UCSD-AML1 (cell line): ENCODE measurements at regions not wholly inside any gene's neighbourhood (a gene's known extent, or its start where the extent isn't known, plus 50 kb on each side); places are given as distances from the start of the nearest gene placed in this dataset.
"Not testable (repeated sequence)": the region's sequence is repeated elsewhere in the genome, so short reads cannot be mapped to it uniquely, and the experiment has no call there.

Source experiments
- DNase-seq: peaks from one replicate; lab custom pipeline; 2025; ENCODE audit not compliant: unreplicated experiment; lab: John Stamatoyannopoulos, UW

DNA sequence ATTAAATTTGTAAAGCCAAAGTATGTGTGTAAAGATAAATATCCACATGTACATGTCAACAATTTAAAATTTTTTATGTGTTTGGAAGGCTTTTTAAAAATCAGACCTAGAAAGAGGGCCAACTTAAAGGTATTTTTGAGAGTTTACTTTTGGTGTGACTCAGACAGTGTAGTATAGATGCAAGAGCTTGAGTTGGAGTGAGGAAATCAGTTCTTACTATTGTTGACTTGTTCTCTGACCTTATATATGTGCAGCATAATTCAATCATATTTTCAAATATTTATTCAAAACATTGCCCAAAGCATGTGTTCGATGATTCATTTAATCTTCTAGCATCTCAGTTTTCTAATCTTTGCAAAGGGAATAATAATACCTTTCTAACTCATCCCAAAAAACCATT is 243.7 kb upstream of the PRKCQ start:
- no peak for DNase-seq

DNA sequence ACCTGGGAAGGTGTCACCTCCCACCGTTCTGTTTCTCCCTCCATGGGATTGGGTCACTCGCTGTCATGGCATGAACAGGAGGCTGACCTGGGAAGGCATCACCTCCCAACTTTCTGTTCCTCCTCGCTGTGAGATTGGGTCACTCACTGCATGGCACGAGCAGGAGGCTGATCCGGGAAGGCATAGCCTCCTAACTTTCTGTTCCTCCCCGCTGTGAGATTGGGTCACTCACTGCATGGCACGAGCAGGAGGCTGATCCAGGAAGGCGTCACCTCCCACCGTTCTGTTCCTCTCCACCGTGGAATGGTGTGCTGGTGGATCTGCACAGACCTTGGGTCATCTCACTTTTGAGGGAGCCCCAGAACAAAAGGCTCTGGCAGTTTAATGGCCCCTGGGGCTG is 239.2 kb upstream of the PRKCQ start:
- DNase-seq = no peak

DNA sequence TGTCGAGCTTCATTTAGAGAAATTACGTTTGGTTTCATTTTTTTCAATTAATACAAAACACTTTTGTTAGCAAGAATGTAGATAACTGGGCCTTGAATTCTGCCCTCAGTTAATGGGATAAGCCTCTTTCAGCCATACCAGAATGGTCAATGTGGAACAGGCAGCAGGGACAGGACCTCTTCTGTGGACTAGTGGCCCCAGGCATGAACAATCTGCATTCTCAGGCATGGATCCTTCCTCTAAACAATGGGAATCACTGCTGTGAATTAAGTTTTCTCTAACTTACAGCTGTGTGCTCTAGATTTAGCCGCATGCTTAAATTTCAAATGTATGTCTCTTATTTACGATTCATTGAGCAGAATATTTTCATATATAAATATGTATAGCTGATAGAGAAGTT is 237.7 kb upstream of the PRKCQ start:
- no peak for DNase-seq

DNA sequence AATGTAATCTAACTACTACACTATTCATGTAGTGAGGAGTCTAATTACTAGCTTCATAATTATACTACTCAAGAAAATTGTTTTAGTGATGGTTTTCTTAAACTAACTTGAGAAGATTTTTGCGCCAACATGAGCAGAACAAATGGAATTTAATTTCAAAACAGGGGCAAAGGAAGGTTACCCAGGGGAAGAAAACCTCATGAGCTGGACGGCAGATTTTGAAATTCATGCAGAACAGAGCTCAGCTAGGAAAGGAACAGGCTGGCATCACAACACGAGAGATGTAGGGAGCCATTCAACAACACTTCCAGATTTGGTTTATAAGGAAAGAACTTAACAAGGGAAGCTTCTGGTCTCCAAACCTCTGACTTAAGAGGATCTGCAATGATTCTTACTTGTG is 235.3 kb upstream of the PRKCQ start:
- no peak for DNase-seq

DNA sequence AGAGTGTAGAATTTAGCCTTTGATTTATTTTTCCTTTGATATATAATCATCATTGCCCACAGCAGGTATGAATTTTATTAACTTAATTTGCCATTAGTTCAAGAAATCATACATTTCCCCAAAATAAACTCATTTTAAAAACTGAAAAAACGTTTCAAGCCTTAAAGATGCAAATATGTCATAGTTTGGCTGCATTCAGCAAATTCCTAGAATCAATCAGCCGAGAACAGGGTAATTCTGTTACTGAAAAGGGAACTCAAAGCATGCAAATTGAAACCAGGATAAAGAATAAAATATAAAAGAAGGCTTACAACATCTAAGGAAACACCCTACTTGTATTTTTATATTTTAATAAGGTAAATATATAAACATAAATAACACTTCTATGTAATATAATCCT is 233.8 kb upstream of the PRKCQ start:
- no peak for DNase-seq

DNA sequence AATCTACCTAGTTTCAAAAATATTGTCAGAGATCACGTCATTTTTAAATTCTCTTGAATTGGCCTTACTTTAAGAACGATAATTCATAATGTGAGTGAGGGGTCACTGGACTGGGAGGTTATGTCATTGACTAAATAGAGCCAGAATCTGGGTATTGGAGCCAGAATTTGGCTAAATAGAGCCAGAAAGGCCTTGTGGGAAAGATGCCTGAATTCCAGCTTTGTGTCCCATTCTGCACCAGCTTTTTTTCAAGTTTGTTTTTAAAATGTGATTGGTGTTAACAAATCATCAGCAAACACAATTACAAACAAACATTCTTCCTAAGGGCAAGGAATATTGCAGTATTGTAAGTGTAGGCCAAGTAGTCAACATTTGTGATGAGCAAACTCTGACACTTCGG is 233.2 kb upstream of the PRKCQ start:
- no peak for DNase-seq

DNA sequence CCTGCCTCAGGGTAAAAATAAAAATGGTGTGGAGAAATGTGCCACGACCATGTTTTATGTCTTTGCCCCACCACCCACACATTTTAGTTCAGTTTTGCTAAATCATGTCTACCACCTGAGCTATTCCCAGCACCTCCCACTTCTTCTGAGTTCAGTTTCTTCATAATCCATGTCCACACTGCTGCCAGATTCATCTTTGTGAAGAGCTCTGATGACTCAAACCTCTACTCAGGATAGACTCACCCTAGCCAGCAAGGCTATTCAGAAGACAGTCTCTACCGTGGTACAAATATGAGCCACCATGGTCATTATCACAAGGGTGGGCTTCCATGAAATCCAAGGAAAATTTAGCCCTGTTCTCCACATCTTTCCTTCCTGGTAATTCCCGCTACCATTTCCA is 231.1 kb upstream of the PRKCQ start:
- no peak for DNase-seq

DNA sequence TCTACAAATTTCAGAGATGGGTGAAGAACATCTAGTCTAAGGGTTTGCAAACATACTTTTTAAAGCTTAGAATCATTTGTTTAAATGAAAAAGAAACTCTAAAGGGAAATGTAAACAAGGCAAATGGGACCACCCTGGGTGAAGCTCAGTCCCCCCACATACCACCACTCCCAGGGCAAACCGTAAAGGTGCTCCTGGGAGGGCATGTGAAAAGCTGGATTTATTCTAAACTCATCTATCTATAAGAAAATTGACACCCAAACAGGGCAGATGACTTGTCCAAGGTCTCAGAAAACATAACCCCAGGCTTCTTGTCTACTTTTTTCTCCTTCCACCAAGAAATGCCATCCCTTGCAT is 223.3 kb upstream of the PRKCQ start:
- DNase-seq = no peak

DNA sequence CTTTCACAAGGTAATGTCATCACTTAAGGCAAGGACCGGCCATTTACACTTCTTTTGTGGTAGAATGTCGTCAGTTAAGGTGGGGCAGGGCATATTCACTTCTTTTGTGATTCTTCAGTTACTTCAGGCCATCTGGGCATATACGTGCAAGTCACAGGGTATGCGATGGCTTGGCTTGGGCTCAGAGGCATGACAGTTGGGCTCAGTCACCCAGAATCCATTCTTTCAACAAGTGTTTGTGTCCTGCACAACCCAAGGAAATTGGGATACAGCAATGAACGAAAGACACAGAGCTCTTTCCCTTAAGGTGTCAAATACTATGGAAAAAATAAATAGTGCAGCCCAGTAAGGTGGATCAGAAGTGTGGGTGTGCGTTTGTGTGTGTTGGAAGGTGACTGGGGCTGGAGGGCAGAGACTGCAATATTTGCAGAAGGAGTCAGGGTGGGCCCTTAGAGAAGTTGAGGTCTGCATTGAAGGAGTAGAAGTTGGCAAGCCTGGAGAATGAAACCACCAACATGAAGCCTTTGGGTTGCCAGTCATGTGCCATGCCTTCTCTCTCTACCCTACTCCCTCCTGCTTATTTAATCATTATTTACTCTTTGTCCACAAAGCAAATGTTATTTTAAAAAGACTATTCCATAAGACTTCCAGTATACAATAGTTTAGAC is 222.8 kb upstream of the PRKCQ start:
- no peak for DNase-seq

DNA sequence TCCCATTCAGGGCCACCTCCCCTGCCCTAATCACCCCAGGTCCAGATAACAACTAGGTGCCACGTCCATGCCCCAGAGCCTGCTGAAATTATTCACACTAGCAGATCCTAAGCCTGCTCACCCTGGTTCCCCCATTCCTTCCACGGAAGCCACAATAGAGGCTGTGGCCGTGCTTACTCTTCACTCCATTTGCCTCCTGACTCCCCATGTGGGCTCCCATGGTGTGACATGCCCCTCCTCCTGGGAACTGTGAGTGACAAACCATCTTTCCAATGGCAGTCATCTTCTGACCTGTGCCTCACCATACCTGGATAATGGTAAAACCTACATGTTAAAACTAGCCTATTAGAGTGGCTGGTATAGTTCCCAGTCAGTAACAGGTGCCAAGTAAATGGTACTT is 216.2 kb upstream of the PRKCQ start:
- DNase-seq = no peak

DNA sequence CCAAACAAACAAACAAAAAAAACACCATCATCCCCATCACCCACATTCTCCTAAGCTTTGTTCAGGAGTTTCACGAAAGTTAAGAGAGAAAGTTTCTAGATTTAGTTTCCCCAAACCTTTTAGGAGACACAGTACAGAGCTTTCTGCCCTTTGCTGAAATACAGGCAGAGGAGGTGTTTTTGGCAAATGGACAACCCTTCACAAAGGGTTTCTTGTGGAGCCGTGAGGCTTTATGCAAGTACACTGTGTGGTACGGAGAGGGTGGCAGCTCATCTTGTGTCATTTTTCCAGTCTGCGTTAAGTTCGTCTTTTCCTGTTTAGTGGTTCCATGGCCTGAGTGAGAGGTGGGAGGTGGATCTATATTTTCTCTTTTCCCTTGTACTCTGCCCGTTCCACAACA is 215.5 kb upstream of the PRKCQ start:
- DNase-seq = no peak

DNA sequence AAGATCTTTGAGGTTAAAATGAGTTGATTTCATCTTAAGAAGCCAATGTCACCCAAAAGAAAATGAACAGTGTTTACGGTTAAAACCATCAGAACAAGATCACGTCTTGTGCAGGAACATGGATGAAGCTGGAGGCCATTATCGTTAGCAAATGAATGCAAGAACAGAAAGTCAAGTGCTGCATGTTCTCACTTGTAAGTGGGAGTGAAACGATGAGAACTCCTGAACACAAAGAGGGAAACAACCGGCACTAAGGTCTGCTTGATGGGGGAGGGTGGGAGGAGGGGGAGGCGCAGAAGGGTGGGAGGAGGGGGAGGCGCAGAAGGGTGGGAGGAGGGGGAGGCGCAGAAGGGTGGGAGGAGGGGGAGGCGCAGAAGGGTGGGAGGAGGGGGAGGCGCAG is 214.8 kb upstream of the PRKCQ start:
- DNase-seq = not testable (repeated sequence)

DNA sequence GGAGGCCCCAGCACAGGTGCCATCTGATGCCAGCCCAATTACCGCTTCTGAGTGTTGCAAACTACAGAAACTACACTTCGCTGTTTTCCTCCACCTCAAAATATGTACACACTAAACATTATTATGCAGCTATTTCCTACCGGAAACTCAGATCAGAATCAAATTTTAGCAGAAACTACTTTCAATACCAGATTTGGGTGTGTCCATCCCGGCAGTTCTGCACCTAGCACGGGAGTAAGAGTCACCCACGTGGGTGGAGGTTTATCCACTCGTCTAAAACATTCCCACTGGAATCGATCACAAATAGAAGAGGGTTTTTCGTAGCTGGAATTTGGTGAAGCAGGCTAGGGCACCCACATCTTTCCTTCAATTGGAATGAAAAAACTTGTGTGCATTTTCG is 214.4 kb upstream of the PRKCQ start:
- DNase-seq = no peak

DNA sequence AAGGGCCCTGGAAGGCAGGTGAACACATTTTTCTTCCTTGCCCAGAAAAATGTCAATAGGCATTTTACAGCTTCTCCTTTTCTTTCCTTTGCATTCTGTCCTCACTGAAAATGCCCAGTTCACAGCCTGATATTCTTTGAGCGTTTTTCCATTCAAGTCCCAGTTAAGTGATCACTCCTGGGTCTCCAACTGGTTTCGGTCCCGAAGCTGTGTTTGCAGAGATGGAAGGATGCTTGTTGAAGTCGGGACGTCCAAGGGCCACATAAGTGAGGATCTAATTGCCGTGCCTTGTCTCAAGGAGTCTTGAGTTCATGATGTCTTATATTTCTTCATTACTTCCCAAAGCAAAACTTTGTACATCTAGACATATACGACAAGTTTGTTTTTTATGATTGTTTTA is 208.7 kb upstream of the PRKCQ start:
- no peak for DNase-seq

DNA sequence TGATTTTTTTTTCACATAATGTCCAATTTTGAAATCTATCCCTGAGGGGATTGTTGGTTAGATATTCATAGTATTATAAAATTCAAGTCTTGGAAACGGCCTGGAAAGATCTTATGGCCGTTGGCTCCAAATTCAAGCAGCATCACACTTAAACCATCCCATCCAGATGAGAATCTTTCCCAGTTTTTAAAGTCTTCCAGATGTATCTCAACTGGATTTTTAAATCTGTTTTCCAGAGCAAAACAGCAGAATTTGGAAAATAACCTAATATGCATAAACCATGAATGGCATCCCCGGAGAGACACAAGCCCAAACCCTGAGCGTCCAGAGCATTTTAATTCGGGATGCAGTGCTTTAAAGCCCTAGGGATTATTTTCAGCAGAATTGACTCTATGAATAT is 208.2 kb upstream of the PRKCQ start:
- DNase-seq = no peak

DNA sequence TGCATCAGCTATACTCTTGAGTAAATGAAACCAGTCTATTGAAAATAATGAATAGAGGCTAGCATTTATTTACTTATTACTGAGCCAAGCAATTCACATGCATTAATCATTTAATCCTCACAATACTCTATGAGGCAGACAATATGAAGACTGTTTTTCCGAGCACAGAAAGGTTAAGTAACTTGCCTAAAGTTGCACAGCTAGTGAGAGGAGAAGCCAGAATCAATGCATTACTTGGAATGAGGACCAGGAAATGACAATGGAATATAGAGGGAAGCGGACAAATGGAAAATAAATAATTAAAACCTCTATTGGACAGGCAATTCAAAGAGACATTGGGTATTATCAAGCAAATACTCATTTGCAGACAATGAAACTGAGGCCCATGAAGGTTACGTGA is 207.6 kb upstream of the PRKCQ start:
- DNase-seq = no peak

DNA sequence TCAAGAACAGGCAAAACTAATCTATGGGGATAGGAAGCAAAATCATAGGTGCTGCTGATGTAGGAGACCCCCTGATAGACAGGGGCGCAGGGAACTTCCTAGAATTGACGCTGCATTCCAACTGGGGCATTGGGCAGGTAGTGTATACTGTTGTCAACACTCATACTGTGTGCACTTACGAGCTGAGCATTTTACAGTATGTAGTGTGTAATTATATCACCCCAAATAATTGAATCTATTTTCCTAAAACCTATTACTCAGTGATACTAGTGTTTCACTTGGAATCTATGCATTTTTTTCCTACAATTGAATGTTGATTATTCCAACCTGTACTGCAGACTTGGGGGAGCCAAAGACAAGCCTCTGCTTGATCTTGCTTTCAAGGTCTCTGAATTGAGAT is 207.0 kb upstream of the PRKCQ start:
- DNase-seq = no peak

DNA sequence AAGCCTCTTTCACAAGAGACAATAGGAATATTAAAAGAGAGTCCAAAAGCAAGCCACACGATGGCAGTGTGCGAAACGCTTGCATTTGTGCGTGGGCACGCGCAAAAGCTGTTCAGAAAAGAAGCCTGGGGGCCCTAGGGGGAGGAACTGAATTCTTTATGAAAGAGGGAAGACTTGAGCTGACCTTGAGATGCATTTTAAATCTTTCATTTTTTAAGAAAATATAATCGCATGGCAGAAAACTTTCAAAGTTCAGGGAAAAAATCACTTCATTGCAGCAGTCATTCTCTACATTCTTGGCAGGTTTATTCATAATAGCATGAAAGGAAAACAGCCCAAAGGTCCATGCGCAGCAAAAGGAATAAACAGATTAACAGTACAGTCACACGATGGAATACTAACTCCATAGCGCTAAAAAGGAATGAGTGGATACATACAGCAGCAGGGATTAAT is 206.5 kb upstream of the PRKCQ start:
- no peak for DNase-seq

DNA sequence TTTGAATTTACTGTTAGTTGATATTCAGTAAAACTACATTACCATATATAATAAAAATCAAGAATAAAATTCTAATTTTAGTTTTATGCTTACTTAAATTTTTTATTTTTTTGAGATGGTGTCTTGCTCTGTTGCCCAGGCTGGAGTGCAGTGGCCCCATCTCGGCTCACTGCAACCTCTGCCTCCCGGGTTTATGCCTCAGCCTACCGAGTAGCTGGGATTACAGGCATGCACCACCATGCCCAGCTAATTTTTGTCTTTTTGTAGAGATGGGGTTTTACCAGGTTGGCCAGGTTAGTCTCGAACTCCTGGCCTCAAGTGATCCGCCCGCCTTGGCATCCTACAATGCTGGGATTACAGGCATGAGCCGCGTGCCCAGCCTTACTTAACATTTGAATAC is 204.4 kb upstream of the PRKCQ start:
- not testable (repeated sequence) for DNase-seq

DNA sequence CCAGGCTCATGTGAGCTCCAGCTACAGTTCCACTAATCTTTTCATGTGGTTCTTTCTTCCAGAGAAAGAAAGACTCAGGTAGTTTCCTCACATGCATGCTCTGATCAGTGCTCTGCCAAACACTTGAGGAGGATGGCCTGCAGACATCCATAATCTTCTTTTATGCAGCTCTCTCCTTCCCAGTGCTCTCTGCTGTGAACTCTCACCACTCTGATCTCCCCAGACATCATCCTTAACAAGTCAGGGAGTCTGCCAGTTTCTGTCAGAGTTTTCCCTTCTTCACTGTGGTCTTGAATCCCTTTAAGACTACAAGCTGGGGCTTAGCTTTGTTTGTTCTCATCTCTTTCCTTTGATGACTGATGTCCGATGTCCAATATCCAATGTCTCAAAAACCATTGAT is 203.4 kb upstream of the PRKCQ start:
- DNase-seq = no peak

DNA sequence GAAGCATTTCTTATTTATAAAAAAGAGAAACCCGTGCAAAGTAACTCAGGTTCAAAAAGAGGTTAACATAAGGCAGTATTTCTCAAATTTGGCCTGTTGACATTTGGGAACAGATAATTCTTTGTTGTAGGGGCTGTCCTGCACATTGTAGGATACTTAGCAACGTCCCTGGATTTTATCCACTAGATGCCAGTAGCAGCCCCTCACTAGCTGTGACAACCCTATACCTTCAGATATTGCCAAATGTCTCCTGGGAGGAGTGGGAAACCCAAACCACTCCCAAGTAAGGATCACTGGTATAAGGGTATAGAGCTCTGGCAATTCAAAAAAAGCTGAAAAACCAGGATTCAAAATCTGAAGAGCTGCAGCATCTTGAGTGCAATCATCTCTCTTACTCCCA is 202.3 kb upstream of the PRKCQ start:
- DNase-seq = no peak

DNA sequence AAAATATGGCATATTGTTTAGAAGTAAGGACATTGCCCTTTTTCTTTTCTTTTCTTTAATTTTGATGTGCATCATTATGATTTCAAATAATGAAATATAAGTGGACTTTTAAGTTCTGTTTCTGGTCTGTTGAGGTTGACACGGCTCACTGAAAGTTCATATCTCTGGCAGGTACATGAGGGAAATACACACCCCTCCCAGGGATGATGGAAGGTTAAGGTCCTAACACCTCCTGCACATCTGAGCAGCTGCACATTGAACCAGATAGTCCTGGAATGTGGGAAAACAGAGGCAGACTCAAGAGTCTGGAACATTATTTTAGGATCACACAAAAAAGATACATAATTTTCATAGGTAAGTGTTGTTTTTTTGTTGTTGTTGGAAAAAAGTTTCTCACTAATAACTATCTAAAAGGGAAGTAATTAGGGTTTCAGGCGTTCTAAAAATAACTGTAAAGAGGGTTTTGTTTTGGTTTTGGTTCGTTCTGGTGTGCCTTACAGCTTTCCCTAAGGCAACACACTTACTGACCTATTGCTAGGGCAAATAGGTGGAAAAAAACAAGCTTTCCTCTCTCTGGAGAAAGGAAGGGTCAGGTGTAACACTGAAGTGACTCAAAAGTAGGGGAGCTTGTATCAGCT is 201.2 kb upstream of the PRKCQ start:
- no peak for DNase-seq

DNA sequence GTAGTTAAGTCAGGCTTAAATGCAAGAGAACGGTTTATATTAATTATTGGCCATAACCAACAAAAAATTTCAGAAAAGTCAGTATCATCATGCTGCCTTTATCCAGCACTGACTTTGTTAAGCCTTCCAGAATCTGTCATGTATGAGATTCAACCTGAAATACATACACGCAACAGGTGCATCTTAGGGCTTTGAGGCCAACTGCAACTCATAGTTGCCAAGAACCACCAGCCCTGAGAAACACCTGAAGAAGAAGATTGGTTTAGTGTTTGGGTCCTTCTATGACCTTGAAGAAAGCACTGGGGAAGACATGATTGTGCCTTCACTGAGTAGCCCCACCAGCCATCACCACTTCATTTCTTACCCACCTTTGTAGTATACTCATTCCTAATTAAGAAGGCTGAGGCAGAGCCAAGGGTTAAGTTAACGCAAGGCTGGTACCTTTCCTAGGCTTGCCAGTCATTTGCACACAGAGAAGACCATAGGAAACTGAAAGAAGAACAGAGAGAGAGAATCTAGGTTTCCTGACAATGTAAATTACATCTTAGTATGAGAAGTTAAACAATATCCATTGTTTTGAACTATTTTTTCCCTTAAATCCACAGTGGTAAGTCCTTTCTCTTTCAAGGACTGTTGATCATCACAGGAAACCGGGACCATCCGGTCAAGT is 200.1 kb upstream of the PRKCQ start:
- DNase-seq = no peak
